ENCODE measurements at regions not wholly inside any gene's neighbourhood (a gene's known extent, or its start where the extent isn't known, plus 50 kb on each side); places are given as distances from the start of the nearest gene placed in this dataset.

DNA sequence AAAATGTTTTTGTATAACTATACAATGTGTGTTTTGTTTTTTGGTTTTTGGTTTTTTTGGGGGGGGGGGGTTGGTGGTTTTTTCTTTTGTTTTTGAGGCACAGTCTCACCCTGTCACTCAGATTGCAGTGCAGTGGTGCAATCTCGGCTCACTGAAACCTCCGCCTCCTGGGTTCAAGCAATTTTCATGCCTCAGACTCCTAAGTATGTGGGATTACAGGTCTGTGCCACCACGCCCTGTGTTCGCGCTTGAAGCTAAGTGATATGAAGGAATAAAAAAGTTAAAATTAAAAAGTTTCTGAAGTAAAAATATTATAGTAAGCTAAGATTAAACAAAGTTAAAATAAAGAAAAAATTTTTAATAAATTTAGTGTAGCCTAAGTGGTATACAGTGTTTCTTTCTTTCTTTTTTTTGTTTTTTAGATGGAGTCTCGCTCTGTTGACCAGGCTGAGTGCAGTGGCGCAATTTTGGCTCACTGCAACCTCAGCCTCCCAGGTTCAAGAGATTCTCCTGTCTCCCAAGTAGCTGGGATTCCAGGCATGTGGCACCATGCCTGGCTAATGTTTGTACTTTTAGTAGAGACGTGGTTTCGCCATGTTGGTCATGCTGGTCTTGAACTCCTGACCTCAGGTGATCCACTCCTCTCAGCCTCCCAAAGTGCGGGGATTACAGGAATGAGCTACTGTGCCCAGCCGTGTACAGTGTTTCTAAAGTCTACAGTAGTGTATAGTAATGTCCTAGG lies 53.9 kb upstream of the TEX55 start:
- DNase-seq (no peak), ATAC-seq (no peak)
- Histone ChIP-seq H3K27me3 (no peaks in the 10 kb centered on the region), H3K4me3 (no peak overlapping the region), H3K27ac (no peak overlapping the region), H3K36me3 (no peaks in the 10 kb centered on the region), H3K9me3 (no peaks in the 10 kb centered on the region), H3K4me1 (no peaks in the 10 kb centered on the region)
- intact Hi-C loops (cut with DNase I) = loop anchor here (10.0 kb wide), 1 partner anchor 207 kb away; no protein-coding TSS in a partner anchor
- no peak for TF ChIP-seq CTCF (IDR thresholded peaks at IDR 0.05)

GRCh38 chr3:119087799-119088198 lies 53.2 kb upstream of the IGSF11 start:
- ATAC-seq (no peak), DNase-seq (no peak)
- no peak overlapping the region for H3K4me3 ChIP-seq
- no peak overlapping the region for H3K27ac ChIP-seq
- no peaks in the 10 kb centered on the region for H3K36me3 ChIP-seq
- no peaks in the 10 kb centered on the region for H3K4me1 ChIP-seq
- intact Hi-C loops (cut with DNase I) = no loop called here
- no peaks in the 10 kb centered on the region for H3K27me3 ChIP-seq
- TF ChIP-seq CTCF (IDR thresholded peaks at IDR 0.05) = no peak
- no peaks in the 10 kb centered on the region for H3K9me3 ChIP-seq

- no peak for TF ChIP-seq CTCF (IDR thresholded peaks at IDR 0.05)
- H3K27ac ChIP-seq = no peak overlapping the region
- no peaks in the 10 kb centered on the region for H3K4me1 ChIP-seq
- no peaks in the 10 kb centered on the region for H3K9me3 ChIP-seq
- no peaks in the 10 kb centered on the region for H3K27me3 ChIP-seq
- intact Hi-C loops (cut with DNase I) = no loop called here
- H3K4me3 ChIP-seq = no peak overlapping the region
- ATAC-seq (no peak), DNase-seq (no peak)
- no peaks in the 10 kb centered on the region for H3K36me3 ChIP-seq
Measured at GRCh38 chr3:119085070-119085439, 50.4 kb upstream of the IGSF11 start.

DNA sequence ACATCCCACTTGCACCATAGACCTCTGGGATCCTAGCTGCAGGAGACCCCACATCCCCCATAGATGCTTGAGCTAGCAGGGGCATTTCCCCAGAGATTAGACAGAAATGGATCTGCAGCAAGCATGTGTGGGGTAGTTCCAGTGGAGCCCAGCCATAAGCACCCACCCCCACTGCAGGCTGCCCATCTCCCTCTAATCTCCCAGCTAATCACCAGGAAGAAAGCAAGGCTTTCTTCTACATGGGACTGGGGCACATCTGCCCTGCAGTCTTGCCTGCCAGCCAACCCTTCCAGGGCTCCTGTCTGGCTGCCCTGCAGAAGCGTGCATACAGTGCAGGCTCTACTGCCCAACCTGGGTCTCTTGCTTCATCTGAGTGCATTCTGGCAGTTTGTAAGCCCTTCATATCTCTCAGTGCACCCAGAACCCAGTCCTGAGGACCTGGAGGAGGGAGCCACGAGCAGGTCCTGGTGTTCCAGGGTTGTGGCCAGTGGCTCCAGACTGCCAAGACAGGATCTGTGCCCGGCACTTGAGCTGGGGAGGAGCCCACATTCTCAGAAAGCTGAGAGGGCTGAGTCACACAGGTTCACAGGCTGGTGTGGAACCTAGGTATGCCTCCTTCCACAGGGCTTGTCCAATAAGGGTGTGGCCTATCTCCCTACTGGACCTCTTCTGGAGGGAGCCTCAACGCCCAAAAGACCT lies 49.9 kb upstream of the IGSF11 start:
- H3K4me1 ChIP-seq = no peaks in the 10 kb centered on the region
- TF ChIP-seq CTCF (IDR thresholded peaks at IDR 0.05) = no peak
- DNase-seq (peak; percentile 69), ATAC-seq (peak; percentile 95)
- H3K9me3 ChIP-seq = no peaks in the 10 kb centered on the region
- no peak overlapping the region for H3K27ac ChIP-seq
- H3K36me3 ChIP-seq = no peaks in the 10 kb centered on the region
- H3K27me3 ChIP-seq = no peaks in the 10 kb centered on the region
- no peak overlapping the region for H3K4me3 ChIP-seq
- intact Hi-C loops (cut with DNase I) = no loop called here
